ENCODE measurements at regions not wholly inside any gene's neighbourhood (a gene's known extent, or its start where the extent isn't known, plus 50 kb on each side); places are given as distances from the start of the nearest gene placed in this dataset.
A peak's percentile ranks its signal among the peaks of the same experiment; 100 is the strongest.

DNA sequence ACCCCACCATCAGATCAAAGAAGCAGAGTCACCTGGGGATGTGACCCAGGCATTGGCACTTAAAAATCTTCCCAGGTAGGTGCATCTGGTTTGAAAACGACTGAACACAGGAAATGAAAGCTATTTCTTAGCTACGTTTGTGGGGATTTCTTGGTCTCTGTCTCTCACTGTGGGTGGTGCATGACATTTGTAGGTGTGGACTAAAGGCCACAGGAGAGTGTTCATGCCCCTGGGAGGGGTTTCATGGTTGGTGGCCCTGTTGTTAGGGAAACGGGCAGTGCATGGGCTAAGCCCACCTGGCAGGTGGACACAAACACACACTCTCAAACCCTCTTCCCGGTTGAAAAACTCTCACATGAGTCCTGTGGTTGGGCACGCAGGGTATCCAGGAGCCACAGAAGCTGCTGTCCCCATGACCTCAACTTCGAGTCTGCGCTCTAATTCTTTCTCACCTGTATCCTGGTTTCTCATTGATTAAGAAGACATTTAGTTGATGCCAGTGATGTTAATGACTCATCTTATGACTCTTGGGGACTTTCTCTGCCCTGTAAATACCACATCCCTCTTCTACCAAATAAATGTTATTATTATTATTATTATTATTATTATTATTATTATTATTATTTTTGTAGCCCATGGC is 119.4 kb downstream of the MRPS6 start:
- Mint-ChIP-seq H3K36me3 (no peaks in the 10 kb centered on the region), H3K4me3 (no peak overlapping the region), H3K27me3 (no peaks in the 10 kb centered on the region), H3K27ac (peak overlapping the region in 1 of 7 donors; percentile 62), H3K4me1 (peaks cover 3 to 5% (median 4%) of the 10 kb centered on the region in 4 donors), H3K9me3 (peaks cover 0 to 4% (median 0%) of the 10 kb centered on the region in 8 donors)
- intact Hi-C loops (cut with micrococcal nuclease): no loop called here
- peaks cover 2% of the 10 kb centered on the region for H3K4me1 ChIP-seq (ENCODE audit: insufficient read depth, low read length)
- POLR2A ChIA-PET (ENCODE audit: partially characterized antibody): no interaction called here
- H3K36me3 ChIP-seq (ENCODE audit: insufficient read depth, low read length): no peaks in the 10 kb centered on the region
- CTCF ChIA-PET (ENCODE audit: partially characterized antibody): interaction anchor here (1.3 kb wide), 1 partner anchor 14 kb away, joined by 3 read pairs; no protein-coding TSS in a partner anchor
- no peaks in the 10 kb centered on the region for H3K9me3 ChIP-seq (ENCODE audit: control insufficient read depth in 1 of 2, low read length in 2 of 2)
- DNase-seq: no peak
- H3K27ac ChIP-seq (ENCODE audit: low read depth, low read length): no peak overlapping the region
- H3K27me3 ChIP-seq (ENCODE audit: insufficient read depth, low read length): no peaks in the 10 kb centered on the region
- no peak overlapping the region for H3K4me3 ChIP-seq (ENCODE audit: low read length in 2 of 2)

DNA sequence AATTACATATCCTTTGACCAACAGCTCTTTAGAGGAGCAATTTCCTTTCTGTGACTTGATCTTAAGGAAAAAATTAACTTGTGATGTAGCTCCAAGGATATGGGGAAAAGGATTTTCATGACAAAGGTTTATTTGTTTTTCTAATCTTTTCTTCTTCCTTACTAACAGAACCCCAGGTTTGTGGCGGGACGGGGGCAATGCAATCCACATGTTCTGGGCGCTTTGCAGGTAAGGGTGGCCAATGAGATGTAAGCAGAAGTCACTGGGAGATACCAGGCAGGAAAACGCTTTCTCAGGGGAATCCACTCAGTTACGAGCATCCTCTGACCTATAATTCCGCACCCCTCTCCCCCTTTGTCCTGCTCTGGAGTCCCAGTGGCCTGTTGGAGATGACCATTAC is 122.0 kb downstream of the MRPS6 start:
- no peaks in the 10 kb centered on the region for H3K9me3 ChIP-seq (ENCODE audit: control insufficient read depth in 1 of 2, low read length in 2 of 2)
- no peak for DNase-seq
- POLR2A ChIA-PET (ENCODE audit: partially characterized antibody): no interaction called here
- no peaks in the 10 kb centered on the region for H3K36me3 ChIP-seq (ENCODE audit: insufficient read depth, low read length)
- H3K4me3 Mint-ChIP-seq: no peak overlapping the region
- no peak overlapping the region for H3K4me3 ChIP-seq (ENCODE audit: low read length in 2 of 2)
- H3K4me1 ChIP-seq (ENCODE audit: insufficient read depth, low read length): peaks cover 22% of the 10 kb centered on the region
- CTCF ChIA-PET (ENCODE audit: partially characterized antibody): interaction anchor here (0.8 kb wide), 1 partner anchor 71 kb away, joined by 3 read pairs; no protein-coding TSS in a partner anchor
- H3K36me3 Mint-ChIP-seq: no peaks in the 10 kb centered on the region
- no peaks in the 10 kb centered on the region for H3K27me3 ChIP-seq (ENCODE audit: insufficient read depth, low read length)
- no peak overlapping the region for H3K27ac ChIP-seq (ENCODE audit: low read depth, low read length)
- no peak overlapping the region for H3K27ac Mint-ChIP-seq
- no peaks in the 10 kb centered on the region for H3K27me3 Mint-ChIP-seq
- H3K9me3 Mint-ChIP-seq: peaks cover 0 to 4% (median 0%) of the 10 kb centered on the region in 8 donors
- intact Hi-C loops (cut with micrococcal nuclease): loop anchor here (5.0 kb wide), 1 partner anchor 118 kb away; no protein-coding TSS in a partner anchor
- H3K4me1 Mint-ChIP-seq: peaks cover 23 to 29% (median 26%) of the 10 kb centered on the region in 4 donors

DNA sequence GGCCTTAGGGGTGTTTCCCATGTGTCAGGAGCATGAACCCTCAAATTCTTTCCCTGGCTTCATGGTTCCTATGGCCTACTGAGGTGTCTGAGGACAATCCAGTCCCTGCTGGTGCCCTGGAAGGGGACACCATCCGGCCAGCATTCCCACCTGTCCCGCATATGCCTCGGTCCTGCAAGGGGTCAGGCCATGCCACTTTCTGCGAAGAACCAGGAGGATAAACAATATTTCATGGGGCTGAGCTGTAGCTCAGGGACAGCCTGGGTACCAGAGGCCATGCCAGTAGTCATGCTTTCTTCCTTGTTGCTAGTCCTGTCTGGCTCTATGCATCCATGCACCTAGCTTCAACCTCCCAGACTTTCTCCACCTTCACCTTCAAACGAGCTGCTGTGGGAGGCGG is 123.6 kb downstream of the MRPS6 start:
- Histone ChIP-seq H3K4me1 (ENCODE audit: insufficient read depth, low read length) (peaks cover 30% of the 10 kb centered on the region), H3K36me3 (ENCODE audit: insufficient read depth, low read length) (no peaks in the 10 kb centered on the region), H3K4me3 (ENCODE audit: low read length in 2 of 2) (no peak overlapping the region), H3K27ac (ENCODE audit: low read depth, low read length) (no peak overlapping the region), H3K27me3 (ENCODE audit: insufficient read depth, low read length) (no peaks in the 10 kb centered on the region), H3K9me3 (ENCODE audit: control insufficient read depth in 1 of 2, low read length in 2 of 2) (no peaks in the 10 kb centered on the region)
- intact Hi-C loops (cut with micrococcal nuclease): loop anchor here (5.0 kb wide), 1 partner anchor 120 kb away; no protein-coding TSS in a partner anchor
- H3K4me3 Mint-ChIP-seq: no peak overlapping the region
- peaks cover 0 to 4% (median 0%) of the 10 kb centered on the region in 8 donors for H3K9me3 Mint-ChIP-seq
- H3K4me1 Mint-ChIP-seq: peaks cover 28 to 41% (median 36%) of the 10 kb centered on the region in 4 donors
- no peaks in the 10 kb centered on the region for H3K36me3 Mint-ChIP-seq
- POLR2A ChIA-PET (ENCODE audit: partially characterized antibody): interaction anchor here (2.7 kb wide), 1 partner anchor 249 kb away, joined by 16 read pairs; no protein-coding TSS in a partner anchor
- no peak for DNase-seq
- H3K27me3 Mint-ChIP-seq: no peaks in the 10 kb centered on the region
- CTCF ChIA-PET (ENCODE audit: partially characterized antibody): interaction anchor here (2.6 kb wide), 1 partner anchor 151 kb away, joined by 8 read pairs; no protein-coding TSS in a partner anchor
- peak overlapping the region in 1 of 7 donors; percentile 42 for H3K27ac Mint-ChIP-seq

DNA sequence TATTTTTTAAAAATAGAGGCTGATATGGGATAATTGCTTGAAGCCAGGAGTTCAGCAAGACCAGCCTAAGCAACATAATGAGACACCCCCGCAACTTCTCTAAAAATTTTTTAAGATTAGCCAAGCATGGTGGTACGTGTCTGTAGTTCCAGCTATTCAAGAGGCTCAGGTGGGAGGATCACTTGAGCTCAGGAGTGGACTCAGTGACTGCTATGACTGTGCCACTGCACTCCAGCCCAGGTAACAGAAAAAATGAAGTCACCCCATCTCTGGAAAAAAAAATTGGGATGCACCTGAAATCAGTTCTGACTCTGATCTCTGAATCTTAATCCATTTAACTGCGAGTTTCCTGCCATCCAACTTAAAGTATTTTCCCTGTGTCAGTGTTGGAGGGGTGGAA is 124.2 kb downstream of the MRPS6 start:
- Mint-ChIP-seq H3K36me3 (no peaks in the 10 kb centered on the region), H3K9me3 (peaks cover 0 to 4% (median 0%) of the 10 kb centered on the region in 8 donors), H3K27ac (peak overlapping the region in 3 of 7 donors; percentile 48 to 63 (median 59)), H3K4me1 (peaks cover 30 to 46% (median 37%) of the 10 kb centered on the region in 4 donors), H3K27me3 (no peaks in the 10 kb centered on the region), H3K4me3 (peak overlapping the region in 1 of 8 donors; percentile 29)
- POLR2A ChIA-PET (ENCODE audit: partially characterized antibody): interaction anchor here (0.7 to 2.7 kb wide), 2 partner anchors 67 to 249 kb away, joined by 3 to 16 read pairs; no protein-coding TSS in a partner anchor
- no peaks in the 10 kb centered on the region for H3K9me3 ChIP-seq (ENCODE audit: control insufficient read depth in 1 of 2, low read length in 2 of 2)
- H3K4me1 ChIP-seq (ENCODE audit: insufficient read depth, low read length): peaks cover 34% of the 10 kb centered on the region
- DNase-seq: no peak
- no peak overlapping the region for H3K27ac ChIP-seq (ENCODE audit: low read depth, low read length)
- H3K27me3 ChIP-seq (ENCODE audit: insufficient read depth, low read length): no peaks in the 10 kb centered on the region
- no peak overlapping the region for H3K4me3 ChIP-seq (ENCODE audit: low read length in 2 of 2)
- H3K36me3 ChIP-seq (ENCODE audit: insufficient read depth, low read length): no peaks in the 10 kb centered on the region
- intact Hi-C loops (cut with micrococcal nuclease): loop anchor here (5.0 kb wide), 1 partner anchor 120 kb away; no protein-coding TSS in a partner anchor
- CTCF ChIA-PET (ENCODE audit: partially characterized antibody): interaction anchor here (2.6 to 8.3 kb wide), 2 partner anchors 150 to 274 kb away, joined by 8 to 81 read pairs; no protein-coding TSS in a partner anchor

DNA sequence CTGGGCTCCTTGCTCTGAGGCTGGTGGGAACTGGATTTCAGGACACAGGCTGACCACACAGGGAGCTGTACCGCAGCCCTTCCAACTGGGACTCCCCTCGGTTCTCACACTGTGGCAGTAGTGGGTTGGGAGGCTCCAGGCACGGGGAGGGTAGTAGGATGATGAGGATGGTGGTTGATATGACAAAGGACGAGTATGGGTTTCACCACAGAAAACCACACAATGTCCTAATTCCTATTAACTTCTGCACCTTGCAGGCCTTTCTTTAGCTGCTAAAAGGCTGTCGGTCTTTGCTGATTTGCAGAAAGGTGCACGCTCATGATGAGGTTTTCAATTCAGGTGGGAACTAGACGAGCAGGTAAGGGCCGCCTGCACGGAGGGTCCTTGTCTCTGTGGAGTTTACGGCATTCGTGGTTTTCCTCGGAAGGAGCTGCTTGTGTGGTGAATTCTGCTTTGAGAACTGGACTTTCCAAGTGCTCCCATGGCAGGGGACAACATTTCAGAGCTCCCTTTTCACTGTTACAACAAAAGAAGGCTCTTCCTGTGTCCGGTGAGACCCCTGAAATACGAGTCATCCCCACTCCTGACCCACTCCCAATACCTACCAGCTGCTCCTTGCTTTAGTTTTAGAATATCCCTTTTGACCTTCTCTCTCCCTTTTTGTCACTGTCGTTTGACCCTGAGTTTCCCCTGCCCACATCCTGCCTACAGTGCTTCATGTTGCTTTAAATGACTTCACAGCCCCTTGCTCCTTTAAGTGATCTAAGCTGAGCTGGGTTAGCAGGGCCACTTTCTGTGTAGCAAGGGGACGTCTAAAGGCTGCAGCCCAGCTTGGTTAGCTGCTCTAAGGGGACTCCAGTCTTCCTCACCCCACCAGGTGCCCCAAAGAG is 125.1 kb downstream of the MRPS6 start:
- no peaks in the 10 kb centered on the region for H3K36me3 Mint-ChIP-seq
- intact Hi-C loops (cut with micrococcal nuclease): loop anchor here (5.0 kb wide), 1 partner anchor 121 kb away; no protein-coding TSS in a partner anchor
- Histone ChIP-seq H3K4me3 (ENCODE audit: low read length in 2 of 2) (no peak overlapping the region), H3K36me3 (ENCODE audit: insufficient read depth, low read length) (no peaks in the 10 kb centered on the region), H3K4me1 (ENCODE audit: insufficient read depth, low read length) (peaks cover 34% of the 10 kb centered on the region), H3K27ac (ENCODE audit: low read depth, low read length) (no peak overlapping the region), H3K9me3 (ENCODE audit: control insufficient read depth in 1 of 2, low read length in 2 of 2) (no peaks in the 10 kb centered on the region), H3K27me3 (ENCODE audit: insufficient read depth, low read length) (no peaks in the 10 kb centered on the region)
- peak overlapping the region; percentile 9 to 81 (median 31) for H3K4me3 Mint-ChIP-seq
- peaks cover 29 to 54% (median 36%) of the 10 kb centered on the region in 4 donors for H3K4me1 Mint-ChIP-seq
- peak overlapping the region; percentile 50 to 74 (median 59) for H3K27ac Mint-ChIP-seq
- H3K27me3 Mint-ChIP-seq: no peaks in the 10 kb centered on the region
- peaks cover 0 to 3% (median 0%) of the 10 kb centered on the region in 8 donors for H3K9me3 Mint-ChIP-seq
- ChIA-PET POLR2A (ENCODE audit: partially characterized antibody) (interaction anchor here (0.6 to 2.7 kb wide), 8 partner anchors 9 to 275 kb away, joined by 3 to 16 read pairs (median 4); no protein-coding TSS in a partner anchor), CTCF (ENCODE audit: partially characterized antibody) (interaction anchor here (0.9 to 8.3 kb wide), 4 partner anchors 10 to 275 kb away, joined by 3 to 81 read pairs (median 8); no protein-coding TSS in a partner anchor)
- peak; percentile 13 to 41 (median 24) for DNase-seq

DNA sequence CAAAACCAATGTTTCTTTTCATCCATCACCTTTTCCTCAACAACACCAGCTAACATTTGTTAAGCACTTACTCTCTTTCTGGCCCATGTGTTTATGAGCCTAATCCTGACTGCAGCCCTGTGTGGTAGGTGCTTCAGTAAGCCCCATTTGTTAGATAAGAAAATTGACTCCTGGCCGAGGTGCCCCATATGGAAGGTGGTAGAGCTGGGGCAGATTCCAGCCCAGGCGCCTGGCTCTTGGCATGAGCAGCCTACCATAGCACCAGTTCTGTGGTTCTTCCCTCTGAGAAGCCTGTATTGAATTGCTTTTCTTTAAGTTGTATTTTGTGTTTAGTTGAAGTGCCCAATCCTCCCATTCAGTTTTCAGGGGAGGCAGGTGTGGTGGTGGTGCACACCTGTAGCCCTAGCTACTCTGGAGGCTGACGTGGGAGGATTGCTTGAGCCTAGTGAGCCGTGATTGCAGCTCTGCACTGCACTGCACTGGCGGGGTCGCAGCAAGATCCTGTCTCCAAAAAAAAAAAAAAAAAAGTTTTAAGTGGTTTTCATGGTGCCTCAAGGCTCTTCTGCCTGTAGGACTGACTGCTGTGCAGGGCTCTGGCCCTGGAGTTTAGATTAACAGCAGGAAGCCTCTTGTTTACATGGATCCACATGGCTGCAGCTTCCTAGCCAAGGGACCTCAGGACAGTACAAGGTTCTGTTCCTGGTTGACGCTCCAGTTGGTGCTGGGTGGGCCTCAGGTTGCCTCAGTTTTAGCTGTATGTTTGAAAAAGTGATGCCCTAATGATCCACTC is 125.9 kb downstream of the MRPS6 start:
- ChIA-PET POLR2A (ENCODE audit: partially characterized antibody) (interaction anchor here (0.6 to 2.7 kb wide), 7 partner anchors 8 to 275 kb away, joined by 3 to 16 read pairs (median 4); no protein-coding TSS in a partner anchor), CTCF (ENCODE audit: partially characterized antibody) (interaction anchor here (0.9 to 8.3 kb wide), 4 partner anchors 9 to 276 kb away, joined by 3 to 81 read pairs (median 8); no protein-coding TSS in a partner anchor)
- no peak overlapping the region for H3K27ac ChIP-seq (ENCODE audit: low read depth, low read length)
- no peaks in the 10 kb centered on the region for H3K36me3 ChIP-seq (ENCODE audit: insufficient read depth, low read length)
- H3K4me3 ChIP-seq (ENCODE audit: low read length in 2 of 2): no peak overlapping the region
- peaks cover 34% of the 10 kb centered on the region for H3K4me1 ChIP-seq (ENCODE audit: insufficient read depth, low read length)
- H3K27me3 ChIP-seq (ENCODE audit: insufficient read depth, low read length): no peaks in the 10 kb centered on the region
- no peak for DNase-seq
- Mint-ChIP-seq H3K9me3 (no peaks in the 10 kb centered on the region), H3K27me3 (no peaks in the 10 kb centered on the region), H3K27ac (peak overlapping the region; percentile 3 to 84 (median 63)), H3K4me1 (peaks cover 29 to 54% (median 36%) of the 10 kb centered on the region in 4 donors), H3K4me3 (peak overlapping the region in 6 of 8 donors; percentile 11 to 81 (median 60)), H3K36me3 (no peaks in the 10 kb centered on the region)
- H3K9me3 ChIP-seq (ENCODE audit: control insufficient read depth in 1 of 2, low read length in 2 of 2): no peaks in the 10 kb centered on the region
- intact Hi-C loops (cut with micrococcal nuclease): loop anchor here (5.0 kb wide), 1 partner anchor 122 kb away; no protein-coding TSS in a partner anchor

All from CD4-positive, alpha-beta memory T cell (primary cell).